GM12864 (cell line): ENCODE measurements at regions not wholly inside any gene's neighbourhood (a gene's known extent, or its start where the extent isn't known, plus 50 kb on each side); places are given as distances from the start of the nearest gene placed in this dataset.

ENCODE experiments used
- DNase-seq: peaks from one replicate; pipeline ENCODE4 v3.0.0-alpha.2; 2011; ENCODE audit warnings: low read depth
- H3K4me3 ChIP-seq: 2 replicates; pipeline ENCODE4 v1.5.1; 2011; ENCODE audit warnings: mild to moderate bottlenecking, low read depth, low read length, control low read depth
- CTCF ChIP-seq: IDR thresholded peaks from 2 replicates; pipeline ENCODE4 v1.5.1; 2011; ENCODE audit warnings: low read depth, mild to moderate bottlenecking, moderate library complexity, low read length, control low read depth, inconsistent platforms; ENCODE audit errors: missing control alignments

DNA sequence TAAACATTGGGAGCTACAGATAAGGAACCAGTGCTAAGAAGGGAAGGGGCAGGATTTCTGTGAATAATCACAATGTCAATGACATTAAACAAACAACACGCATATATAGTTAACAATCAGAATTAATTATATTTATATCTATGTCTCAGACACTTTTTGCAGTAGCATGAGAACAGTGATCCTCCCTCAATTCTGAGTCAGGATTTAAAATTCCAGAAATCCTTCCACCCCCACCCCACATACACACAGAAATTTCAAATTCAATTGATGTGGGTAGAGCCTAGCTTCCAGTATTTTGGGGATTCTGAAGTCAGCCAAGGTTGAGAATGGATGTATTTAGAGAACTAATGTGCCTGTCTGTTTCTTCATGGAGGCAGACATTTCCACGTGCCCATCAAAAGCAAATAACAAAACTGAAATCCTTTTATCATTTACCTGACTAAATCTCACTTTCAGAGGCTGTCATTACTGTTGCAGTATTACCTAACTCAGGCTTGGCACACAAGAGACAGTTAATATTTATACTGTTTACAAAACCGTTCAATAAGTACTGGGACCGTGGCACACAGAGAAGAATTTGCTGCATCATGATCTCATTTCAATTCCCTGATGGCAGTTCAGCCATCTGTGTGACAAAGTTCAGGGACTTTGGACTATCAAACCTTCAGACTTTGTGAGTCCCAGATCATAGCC lies 116.6 kb upstream of the PALS2 start:
- no peak for TF ChIP-seq CTCF
- DNase-seq = no peak
- H3K4me3 ChIP-seq = no peak overlapping the region

- H3K4me3 ChIP-seq = no peak overlapping the region
- no peak for TF ChIP-seq CTCF
- DNase-seq = no peak
Measured at GRCh38 chr7:24457219-24457558, 116.1 kb upstream of the PALS2 start.

- no peak overlapping the region for H3K4me3 ChIP-seq
- no peak for TF ChIP-seq CTCF
- DNase-seq = no peak
Measured at GRCh38 chr7:24462117-24462516, 111.1 kb upstream of the PALS2 start.

- H3K4me3 ChIP-seq = no peak overlapping the region
- no peak for DNase-seq
- no peak for TF ChIP-seq CTCF
Measured at GRCh38 chr7:24462984-24463383, 110.3 kb upstream of the PALS2 start.

DNA sequence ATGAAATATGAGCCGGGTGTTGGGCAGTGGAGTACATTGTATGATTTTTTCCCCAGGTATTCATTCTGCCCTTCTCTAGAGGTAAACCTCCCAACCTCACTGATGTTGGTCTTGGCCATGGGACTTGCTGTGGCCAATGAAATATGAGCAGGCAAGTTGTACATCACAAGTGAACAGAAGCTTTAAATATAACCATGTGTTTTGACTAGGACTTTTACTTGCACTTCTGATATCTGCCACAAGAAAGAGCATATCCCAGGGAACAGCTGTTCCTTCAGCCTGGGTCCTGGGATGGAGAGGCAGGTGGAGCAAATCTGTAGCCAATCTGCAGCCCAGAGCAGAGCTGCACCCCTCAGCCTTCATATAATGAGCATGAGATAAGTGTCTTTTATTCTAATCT lies 109.8 kb upstream of the PALS2 start:
- DNase-seq = no peak
- H3K4me3 ChIP-seq = no peak overlapping the region
- TF ChIP-seq CTCF = no peak

DNA sequence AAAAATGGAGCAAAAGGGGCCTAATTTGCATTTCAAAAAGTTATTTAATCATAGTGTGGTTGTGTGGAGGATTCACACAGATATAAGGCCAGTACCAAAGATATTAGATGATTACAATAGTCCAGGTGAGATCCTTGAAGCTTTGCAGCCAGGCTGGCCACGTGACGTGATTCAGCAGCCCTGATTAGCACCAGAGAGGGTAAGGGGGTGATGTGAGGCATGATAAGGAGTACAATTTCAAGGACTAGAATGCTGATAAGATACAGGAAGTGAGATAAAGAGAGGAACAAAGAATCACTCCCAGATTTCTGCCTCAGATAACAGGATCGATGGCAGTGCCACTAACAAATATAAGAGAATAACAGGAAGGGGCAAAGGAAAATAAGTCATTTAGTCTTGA lies 108.4 kb upstream of the PALS2 start:
- no peak for DNase-seq
- H3K4me3 ChIP-seq = no peak overlapping the region
- TF ChIP-seq CTCF = no peak

DNA sequence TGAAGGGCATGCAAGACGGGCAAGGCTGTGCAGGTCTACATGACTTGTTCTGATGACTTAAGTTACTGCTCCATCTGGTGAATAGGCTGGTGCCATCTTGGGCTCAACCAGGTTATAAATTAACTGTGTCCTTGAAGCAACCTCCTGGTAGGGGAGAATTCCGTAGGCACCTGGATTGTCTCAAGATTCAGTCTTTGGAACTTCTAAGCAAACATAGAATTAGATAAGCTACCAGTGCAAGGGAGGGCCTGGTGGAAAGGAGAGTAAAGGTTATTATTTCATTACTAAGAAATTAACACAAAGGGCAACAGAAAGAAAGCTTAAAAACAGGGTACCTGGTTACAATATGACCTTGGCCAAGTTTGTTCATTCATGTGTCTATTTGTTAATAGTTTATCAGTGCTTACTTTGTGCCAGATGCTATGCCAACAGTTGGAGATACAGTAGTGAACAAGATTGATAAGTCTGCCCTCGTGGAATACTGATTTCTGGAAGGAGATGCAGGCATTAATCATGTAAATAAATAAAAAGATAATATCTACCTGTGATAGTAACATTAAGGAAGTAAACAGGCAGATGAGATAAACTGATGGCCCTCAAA lies 107.0 kb upstream of the PALS2 start:
- no peak for TF ChIP-seq CTCF
- no peak for DNase-seq
- H3K4me3 ChIP-seq = no peak overlapping the region
